ENCODE measurements at regions not wholly inside any gene's neighbourhood (a gene's known extent, or its start where the extent isn't known, plus 50 kb on each side); places are given as distances from the start of the nearest gene placed in this dataset.
"Not testable (repeated sequence)": the region's sequence is repeated elsewhere in the genome, so short reads cannot be mapped to it uniquely, and the experiment has no call there.

DNA sequence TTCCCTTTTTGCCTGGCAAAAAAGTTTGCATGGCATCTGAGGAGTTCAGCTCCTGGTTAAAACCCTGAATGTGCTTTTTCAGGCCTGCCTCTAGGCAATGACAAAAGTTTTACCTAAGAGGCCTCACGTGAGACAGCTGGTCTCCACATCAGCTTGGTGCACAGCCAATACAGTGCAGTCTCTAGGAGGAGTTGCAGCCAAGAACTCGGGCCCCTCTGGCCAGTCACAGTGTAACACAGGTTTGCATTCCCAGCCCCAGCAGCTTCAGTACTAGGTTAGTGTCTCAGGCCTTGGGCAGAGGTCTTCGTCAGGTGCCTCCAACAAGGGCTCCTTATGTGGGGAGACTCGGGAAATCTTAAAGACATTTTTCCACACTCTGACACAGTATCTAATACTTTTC is 771.7 kb downstream of the SORCS1 start:
- DNase-seq (ENCODE audit: low spot score) = no peak

GRCh38 chr10:106387063-106387462 is 777.4 kb downstream of the SORCS1 start:
- DNase-seq (ENCODE audit: low spot score) = no peak

DNA sequence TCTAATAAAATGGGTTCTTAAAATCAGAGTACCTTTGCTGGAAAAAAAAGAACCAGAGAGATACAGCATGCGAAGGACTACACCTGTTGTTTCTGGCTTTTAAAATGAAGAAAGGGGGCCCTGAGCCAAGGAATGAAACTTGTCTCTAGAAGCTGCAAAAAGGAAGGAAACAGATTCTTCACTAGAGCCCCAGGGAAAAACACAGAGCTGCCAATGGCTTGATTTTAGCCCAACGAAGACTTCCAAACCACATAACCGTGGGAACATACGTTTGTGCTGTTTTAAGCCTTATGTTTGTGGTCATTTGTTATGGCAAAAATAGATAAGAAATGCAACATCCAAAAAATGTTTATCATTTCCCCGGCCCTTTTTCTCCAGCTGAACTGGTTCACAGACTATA is 780.0 kb downstream of the SORCS1 start:
- no peak for DNase-seq (ENCODE audit: low spot score)

DNA sequence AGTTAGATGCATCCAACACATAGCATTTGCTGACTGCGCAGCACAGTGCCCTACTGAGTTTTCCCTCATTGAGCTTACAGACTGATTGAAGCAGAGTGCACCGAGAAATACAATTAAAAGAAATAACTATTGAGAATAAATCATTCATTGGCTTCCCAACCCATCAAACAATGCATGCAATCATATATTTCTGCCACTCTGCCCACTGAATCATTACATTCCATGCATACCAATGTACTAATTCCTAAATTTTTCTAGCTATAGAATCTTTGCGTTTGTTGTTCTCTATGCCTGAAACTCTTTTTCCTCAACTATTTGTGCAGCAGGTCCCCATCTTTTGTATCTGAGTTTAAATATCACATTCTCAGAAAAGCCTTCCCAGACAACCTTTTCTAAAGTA is 783.8 kb downstream of the SORCS1 start:
- no peak for DNase-seq (ENCODE audit: low spot score)

GRCh38 chr10:106378251-106378650 is 786.3 kb downstream of the SORCS1 start:
- no peak for DNase-seq (ENCODE audit: low spot score)

DNA sequence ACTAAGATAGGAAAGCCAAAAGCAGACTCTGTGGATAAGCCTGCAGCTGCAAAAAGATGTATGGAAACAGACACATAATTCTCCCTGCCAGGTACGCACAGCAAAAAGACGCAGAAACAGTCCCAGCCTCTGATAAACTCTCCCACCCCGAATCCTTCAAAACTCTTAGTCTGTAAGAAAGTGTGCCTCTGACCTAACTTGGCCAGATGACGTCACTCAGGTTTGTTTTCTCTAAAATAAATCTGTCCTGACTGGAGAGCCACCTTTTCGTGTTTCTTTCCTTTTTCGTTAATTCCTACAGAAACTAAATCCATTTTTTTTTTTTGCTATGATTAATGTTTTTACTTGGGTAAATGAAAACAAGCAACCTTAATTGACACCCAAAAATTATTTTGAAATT is 793.8 kb downstream of the SORCS1 start:
- no peak for DNase-seq (ENCODE audit: low spot score)

GRCh38 chr10:106360870-106361269 is 803.6 kb downstream of the SORCS1 start:
- DNase-seq (ENCODE audit: low spot score) = no peak

DNA sequence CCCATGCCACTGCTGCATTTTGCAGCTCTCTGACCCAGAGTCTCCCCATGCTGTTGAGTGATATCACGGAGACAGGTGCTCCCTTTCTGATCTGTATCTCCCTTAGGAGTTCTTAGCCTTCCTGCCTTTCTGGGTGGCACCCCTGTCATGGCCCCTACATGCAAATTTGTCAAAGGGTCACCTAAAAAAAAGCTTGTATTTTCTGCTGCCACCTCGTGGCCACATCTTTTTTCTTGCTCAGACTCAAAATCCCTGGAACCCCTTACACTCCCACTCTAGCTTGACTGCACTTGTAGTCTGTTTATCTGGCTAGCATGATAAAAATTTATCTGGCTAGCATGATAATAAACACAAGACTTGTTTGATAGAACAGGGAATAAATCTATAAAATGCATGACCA is 809.1 kb downstream of the SORCS1 start:
- no peak for DNase-seq (ENCODE audit: low spot score)

DNA sequence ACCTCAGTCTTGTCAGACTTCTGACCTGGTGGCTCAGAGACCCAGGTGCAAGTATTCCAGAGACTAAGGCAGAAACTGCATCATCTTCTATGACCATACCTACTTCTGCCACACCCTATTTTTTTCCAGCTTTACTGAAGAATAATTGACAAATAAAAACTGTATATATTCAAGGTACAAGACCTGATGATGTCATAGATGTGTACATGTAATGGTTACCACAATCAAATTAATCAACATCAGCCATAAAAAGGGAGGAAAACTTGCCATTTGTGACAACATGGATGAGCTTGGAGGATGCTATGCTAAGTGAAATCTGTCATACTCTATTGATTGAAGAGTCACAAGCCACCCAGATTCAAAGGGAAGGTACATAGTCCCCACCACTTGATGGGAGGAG is 815.6 kb downstream of the SORCS1 start:
- no peak for DNase-seq (ENCODE audit: low spot score)

DNA sequence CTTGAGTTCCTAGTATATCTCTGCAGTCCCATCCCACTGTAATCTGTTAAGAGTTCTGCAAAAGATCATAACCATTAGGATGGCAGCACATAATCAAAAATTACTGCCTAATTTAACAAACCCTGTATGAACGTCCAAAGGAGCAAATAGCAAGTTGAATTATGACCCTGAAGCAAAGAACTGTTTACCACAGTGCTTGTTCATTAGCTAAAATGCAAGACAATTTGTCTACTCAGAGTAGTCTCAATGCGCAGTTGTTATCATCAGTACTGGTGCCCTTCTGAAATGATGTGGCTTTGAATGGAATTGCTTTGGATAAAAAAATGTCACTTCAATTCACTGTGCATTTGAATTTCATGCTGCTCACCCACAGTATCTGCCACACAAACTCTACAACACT is 817.0 kb downstream of the SORCS1 start:
- DNase-seq (ENCODE audit: low spot score) = no peak

DNA sequence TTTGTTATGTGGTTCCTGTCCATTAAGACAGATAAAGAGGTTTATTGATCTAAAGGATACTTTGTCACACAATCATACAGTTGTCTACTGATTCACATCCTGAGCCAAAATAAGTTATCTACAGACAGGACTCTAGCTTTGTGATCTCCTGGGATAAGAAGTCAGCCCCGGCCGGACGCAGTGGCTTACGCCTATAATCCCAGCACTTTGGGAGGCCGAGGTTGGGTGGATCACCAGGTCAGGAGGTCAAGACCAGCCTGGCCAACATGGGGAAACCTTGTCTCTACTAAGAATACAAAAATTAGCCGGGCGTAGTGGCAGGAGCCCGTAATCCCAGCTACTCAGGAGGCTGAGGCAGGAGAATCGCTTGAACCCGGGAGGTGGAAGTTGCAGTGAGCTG is 821.0 kb downstream of the SORCS1 start:
- DNase-seq (ENCODE audit: low spot score) = not testable (repeated sequence)

DNA sequence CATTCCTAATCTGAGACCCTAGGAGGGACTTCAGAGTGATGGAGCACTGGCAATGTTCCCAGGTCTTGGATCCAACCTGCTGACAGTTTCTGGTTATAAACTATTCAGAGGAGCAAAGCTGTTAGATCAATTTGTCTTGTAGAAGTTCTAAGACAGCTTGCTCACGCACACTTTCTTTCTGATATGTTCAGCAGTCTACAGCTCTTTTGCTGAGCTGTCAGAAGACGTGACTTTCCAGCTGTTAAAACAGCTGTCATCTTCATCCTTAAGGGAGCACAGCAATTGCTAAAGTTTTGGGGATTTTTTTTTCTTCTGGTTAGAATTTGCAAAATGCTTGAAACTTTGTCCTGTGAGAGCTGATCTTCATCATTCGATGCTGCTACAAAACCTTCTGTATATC is 823.1 kb downstream of the SORCS1 start:
- no peak for DNase-seq (ENCODE audit: low spot score)

- DNase-seq (ENCODE audit: low spot score) = no peak
These were observed 826.0 kb downstream of the SORCS1 start for GRCh38 chr10:106338486-106338885.

DNA sequence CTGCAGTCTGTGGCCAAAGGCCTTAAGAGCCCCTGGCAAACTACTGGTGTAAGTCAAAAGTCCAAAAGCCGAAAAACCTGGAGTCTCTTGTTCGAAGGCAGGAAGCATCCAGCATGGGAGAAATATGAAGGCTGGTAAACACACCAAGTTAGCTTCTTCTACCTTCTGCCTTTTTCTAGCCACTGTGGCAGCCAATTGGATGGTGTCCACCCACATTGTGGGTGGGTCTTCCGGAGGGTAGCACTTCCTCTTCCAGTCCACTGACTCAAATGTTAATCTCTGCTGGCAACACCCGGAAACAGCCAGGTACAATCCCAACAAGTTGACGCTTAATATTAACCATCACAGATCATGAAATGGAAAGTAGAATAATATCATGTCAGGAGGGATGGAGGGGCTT is 827.6 kb downstream of the SORCS1 start:
- no peak for DNase-seq (ENCODE audit: low spot score)

DNA sequence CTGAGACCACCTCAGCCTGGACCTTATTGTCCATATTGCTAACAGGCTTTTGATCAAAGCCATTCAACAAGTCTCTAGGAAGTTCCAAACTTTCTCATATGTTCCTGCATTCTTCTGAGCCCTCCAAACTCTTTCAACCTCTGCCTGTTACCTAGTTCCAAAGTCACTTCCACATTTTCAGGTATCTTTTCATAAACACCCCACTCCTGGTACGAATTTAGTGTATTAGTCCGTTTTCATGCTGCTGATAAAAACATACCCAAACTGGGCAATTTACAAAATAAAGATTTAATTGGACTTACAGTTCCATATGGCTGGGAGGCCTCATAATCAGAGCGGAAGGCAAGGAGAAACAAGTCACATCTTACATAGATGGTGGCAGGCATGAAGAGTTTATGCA is 836.8 kb downstream of the SORCS1 start:
- no peak for DNase-seq (ENCODE audit: low spot score)

GRCh38 chr10:106320876-106321275 is 843.6 kb downstream of the SORCS1 start:
- no peak for DNase-seq (ENCODE audit: low spot score)

DNA sequence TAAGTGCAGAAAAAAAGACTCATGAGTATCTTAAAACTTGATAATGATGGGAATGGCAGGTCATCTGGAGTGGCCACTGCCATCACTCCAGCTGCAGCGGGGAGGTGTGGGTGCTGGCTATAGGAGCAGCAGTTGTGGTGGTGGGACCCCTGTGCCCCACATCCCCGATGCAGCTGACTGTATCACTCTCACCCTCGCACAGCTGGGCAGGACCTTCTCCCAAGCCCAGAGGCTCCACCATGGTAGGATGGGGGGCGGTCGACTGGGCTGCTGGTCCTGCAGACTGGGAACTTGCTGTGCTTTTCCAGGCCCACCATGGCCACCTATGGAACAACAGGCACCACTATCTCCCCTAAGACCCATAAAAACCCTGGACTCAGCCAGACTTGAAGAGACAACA is 844.4 kb downstream of the SORCS1 start:
- DNase-seq (ENCODE audit: low spot score) = no peak

DNA sequence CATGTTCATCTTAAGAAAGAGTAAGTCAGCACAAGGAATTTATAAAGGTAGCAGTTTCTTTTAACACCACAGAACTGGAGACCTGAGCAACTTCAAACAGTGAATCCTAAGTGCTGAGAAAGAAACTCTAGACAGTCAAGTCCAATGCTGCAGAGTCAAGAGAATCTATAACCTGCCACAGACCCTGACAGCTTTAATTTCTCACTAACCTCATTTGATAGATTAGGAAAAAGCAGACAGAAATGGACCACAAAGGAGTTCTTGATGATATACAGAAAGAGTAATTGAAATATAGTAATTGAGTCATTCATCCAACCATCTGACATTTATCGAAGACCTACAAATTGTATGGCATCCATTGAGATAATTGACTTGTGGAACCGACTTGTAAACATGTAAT is 847.0 kb downstream of the SORCS1 start:
- no peak for DNase-seq (ENCODE audit: low spot score)

- no peak for DNase-seq (ENCODE audit: low spot score)
These were observed 851.5 kb downstream of the SORCS1 start for GRCh38 chr10:106313041-106313440.

DNA sequence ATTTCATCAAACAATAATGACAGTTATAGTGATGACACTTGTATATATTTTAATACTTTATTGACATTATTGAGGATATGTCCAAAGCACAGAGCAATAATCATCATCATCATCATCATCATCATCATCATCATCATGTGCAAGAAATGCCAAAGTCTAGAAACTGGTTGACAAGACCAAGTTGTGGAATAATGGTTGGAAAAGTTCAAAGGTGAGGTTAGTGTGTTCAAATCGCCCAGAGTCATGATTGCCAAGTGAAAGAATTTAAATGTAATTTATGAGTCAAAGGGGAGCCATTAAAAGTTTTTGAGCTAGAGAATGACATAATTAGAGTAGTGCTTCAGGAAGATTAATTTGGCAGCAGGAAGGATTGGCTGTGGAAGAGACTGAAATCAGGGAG is 852.4 kb downstream of the SORCS1 start:
- DNase-seq (ENCODE audit: low spot score) = no peak

DNA sequence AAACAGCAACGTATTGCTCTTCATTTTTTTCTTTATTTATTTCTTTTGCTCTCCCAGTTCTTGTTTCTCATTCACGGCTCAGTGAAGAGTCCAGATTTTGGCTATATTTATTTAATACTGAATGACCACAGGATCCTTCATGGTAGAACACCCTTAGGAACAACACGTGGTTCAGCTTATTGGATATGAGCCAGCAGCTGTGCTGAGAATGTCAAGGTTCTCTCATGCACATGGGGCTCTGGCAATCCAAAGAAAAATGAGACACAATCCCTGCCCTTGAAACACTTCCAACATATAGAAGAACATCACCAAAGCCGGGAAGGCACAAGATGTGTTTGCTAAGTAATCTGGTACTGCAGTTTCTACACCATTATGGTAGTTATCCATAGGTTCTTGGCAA is 852.9 kb downstream of the SORCS1 start:
- DNase-seq (ENCODE audit: low spot score) = no peak

- no peak for DNase-seq (ENCODE audit: low spot score)
These were observed 853.9 kb downstream of the SORCS1 start for GRCh38 chr10:106310596-106310995.

DNA sequence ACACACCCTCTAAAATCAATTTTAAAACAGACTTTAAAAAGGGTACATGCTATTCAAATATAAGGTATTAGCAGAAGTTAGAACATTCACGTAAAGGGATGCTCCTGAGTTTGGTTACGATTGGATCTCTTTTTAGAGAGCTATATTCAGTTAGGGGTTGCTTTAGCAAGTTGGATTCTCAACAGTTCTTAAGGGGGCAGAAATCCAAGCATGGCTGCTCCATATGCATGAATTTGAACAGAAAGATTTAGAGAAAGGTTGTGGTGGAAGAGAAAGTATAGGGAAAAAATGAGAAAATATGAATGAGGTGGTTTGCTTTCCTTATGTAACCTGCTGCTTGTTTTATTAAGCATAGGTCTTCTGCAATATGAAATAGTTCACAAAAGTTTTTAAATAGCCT is 855.1 kb downstream of the SORCS1 start:
- no peak for DNase-seq (ENCODE audit: low spot score)

- DNase-seq (ENCODE audit: low spot score) = no peak
These were observed 856.2 kb downstream of the SORCS1 start for GRCh38 chr10:106308284-106308683.

- DNase-seq (ENCODE audit: low spot score) = no peak
These were observed 860.5 kb downstream of the SORCS1 start for GRCh38 chr10:106304056-106304455.
